DMS53 treated with DMSO at 0.1 percent for 48 hours (cell line): ENCODE measurements at regions not wholly inside any gene's neighbourhood (a gene's known extent, or its start where the extent isn't known, plus 50 kb on each side); places are given as distances from the start of the nearest gene placed in this dataset.
"Not testable (repeated sequence)": the region's sequence is repeated elsewhere in the genome, so short reads cannot be mapped to it uniquely, and the experiment has no call there.

Experiments
- DNase-seq: peaks from one replicate; lab custom pipeline; 2025; ENCODE audit not compliant: unreplicated experiment; lab: John Stamatoyannopoulos, UW

- DNase-seq, result not testable (repeated sequence)
These were observed 167.7 kb downstream of the LAT start for GRCh38 chr16:29152544-29153031.

- DNase-seq, result no peak
These were observed 166.5 kb downstream of the LAT start for GRCh38 chr16:29151317-29151716.

- DNase-seq, result not testable (repeated sequence)
These were observed 165.1 kb downstream of the LAT start for GRCh38 chr16:29149912-29150311.

GRCh38 chr16:29148867-29149272, 164.0 kb downstream of the LAT start:
- no peak for DNase-seq

GRCh38 chr16:29148131-29148691, 163.4 kb downstream of the LAT start:
- no peak for DNase-seq

GRCh38 chr16:29147710-29148109, 162.9 kb downstream of the LAT start:
- DNase-seq, result not testable (repeated sequence)

GRCh38 chr16:29146808-29147643, 162.2 kb downstream of the LAT start:
- DNase-seq, result not testable (repeated sequence)

GRCh38 chr16:29146266-29146665, 161.4 kb downstream of the LAT start:
- DNase-seq, result no peak

- DNase-seq, result not testable (repeated sequence)
These were observed 160.8 kb downstream of the LAT start for GRCh38 chr16:29145486-29146225.

GRCh38 chr16:29145086-29145485, 160.2 kb downstream of the LAT start:
- not testable (repeated sequence) for DNase-seq

GRCh38 chr16:29144669-29145062, 159.8 kb downstream of the LAT start:
- not testable (repeated sequence) for DNase-seq

- not testable (repeated sequence) for DNase-seq
These were observed 159.2 kb downstream of the LAT start for GRCh38 chr16:29143739-29144668.

GRCh38 chr16:29142506-29142905, 157.7 kb downstream of the LAT start:
- not testable (repeated sequence) for DNase-seq

GRCh38 chr16:29141586-29142324, 156.9 kb downstream of the LAT start:
- DNase-seq, result no peak

GRCh38 chr16:29141121-29141520, 156.3 kb downstream of the LAT start:
- DNase-seq, result not testable (repeated sequence)

- not testable (repeated sequence) for DNase-seq
These were observed 155.3 kb downstream of the LAT start for GRCh38 chr16:29139901-29140855.

GRCh38 chr16:29139261-29139802, 154.5 kb downstream of the LAT start:
- no peak for DNase-seq

- DNase-seq, result not testable (repeated sequence)
These were observed 153.8 kb downstream of the LAT start for GRCh38 chr16:29138698-29139097.
